ENCODE measurements at regions not wholly inside any gene's neighbourhood (a gene's known extent, or its start where the extent isn't known, plus 50 kb on each side); places are given as distances from the start of the nearest gene placed in this dataset.

DNA sequence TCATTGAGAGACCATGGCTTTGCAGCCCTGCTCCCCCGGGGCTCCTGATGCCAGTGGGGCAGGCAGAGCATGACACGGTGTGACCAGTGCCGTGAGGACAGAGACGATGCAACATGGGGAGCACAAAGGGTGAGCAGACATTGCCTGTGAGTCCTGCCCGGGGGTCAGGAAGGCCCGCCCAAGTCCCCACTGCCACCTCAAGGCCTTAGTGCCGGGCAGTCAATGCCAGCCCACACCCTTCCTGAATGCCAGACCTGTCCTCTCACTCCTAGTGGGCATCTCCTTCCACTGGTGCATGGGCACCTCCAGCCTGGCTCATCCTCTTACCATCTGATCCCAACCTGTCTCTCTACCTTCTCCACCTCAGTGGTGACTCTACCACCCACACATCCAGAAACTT, 157.9 kb upstream of the ZMIZ1 start:
- CTCF ChIA-PET, result no interaction called here
- TF ChIP-seq, protein P1, sequence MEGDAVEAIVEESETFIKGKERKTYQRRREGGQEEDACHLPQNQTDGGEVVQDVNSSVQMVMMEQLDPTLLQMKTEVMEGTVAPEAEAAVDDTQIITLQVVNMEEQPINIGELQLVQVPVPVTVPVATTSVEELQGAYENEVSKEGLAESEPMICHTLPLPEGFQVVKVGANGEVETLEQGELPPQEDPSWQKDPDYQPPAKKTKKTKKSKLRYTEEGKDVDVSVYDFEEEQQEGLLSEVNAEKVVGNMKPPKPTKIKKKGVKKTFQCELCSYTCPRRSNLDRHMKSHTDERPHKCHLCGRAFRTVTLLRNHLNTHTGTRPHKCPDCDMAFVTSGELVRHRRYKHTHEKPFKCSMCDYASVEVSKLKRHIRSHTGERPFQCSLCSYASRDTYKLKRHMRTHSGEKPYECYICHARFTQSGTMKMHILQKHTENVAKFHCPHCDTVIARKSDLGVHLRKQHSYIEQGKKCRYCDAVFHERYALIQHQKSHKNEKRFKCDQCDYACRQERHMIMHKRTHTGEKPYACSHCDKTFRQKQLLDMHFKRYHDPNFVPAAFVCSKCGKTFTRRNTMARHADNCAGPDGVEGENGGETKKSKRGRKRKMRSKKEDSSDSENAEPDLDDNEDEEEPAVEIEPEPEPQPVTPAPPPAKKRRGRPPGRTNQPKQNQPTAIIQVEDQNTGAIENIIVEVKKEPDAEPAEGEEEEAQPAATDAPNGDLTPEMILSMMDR (IDR thresholded peaks at IDR 0.05; ENCODE audit: control extremely low read depth, extremely low read depth, low read depth, missing control alignments), result no peak
- POLR2A ChIA-PET, result no interaction called here

GRCh38 chr10:78911533-78912340, 157.0 kb upstream of the ZMIZ1 start:
- POLR2A ChIA-PET, result no interaction called here

More for the DNA sequence above, 157.9 kb upstream of the ZMIZ1 start:
- no peak for DNase-seq (ENCODE audit: extremely low spot score)

GRCh38 chr10:78912361-78913218, 156.2 kb upstream of the ZMIZ1 start:
- CTCF ChIA-PET, result interaction anchor here (2.7 kb wide), 1 partner anchor 12 kb away, joined by 7 read pairs; no protein-coding TSS in a partner anchor
- TF ChIP-seq, protein P1 (IDR thresholded peaks at IDR 0.05; ENCODE audit: control extremely low read depth, extremely low read depth, low read depth, missing control alignments), result no peak
- POLR2A ChIA-PET, result no interaction called here
- no peak for DNase-seq (ENCODE audit: extremely low spot score)

More at GRCh38 chr10:78911533-78912340, 157.0 kb upstream of the ZMIZ1 start:
- CTCF ChIA-PET, result no interaction called here
- TF ChIP-seq, protein P1 (IDR thresholded peaks at IDR 0.05; ENCODE audit: control extremely low read depth, extremely low read depth, low read depth, missing control alignments), result no peak
- DNase-seq (ENCODE audit: extremely low spot score), result no peak

GRCh38 chr10:78913219-78914059, 155.3 kb upstream of the ZMIZ1 start:
- DNase-seq (ENCODE audit: extremely low spot score), result no peak
- TF ChIP-seq, protein P1 (IDR thresholded peaks at IDR 0.05; ENCODE audit: control extremely low read depth, extremely low read depth, low read depth, missing control alignments), result no peak

GRCh38 chr10:78914060-78914378, 154.7 kb upstream of the ZMIZ1 start:
- CTCF ChIA-PET, result interaction anchor here (2.7 kb wide), 1 partner anchor 11 kb away, joined by 7 read pairs; no protein-coding TSS in a partner anchor
- DNase-seq (ENCODE audit: extremely low spot score), result no peak
- POLR2A ChIA-PET, result no interaction called here
- TF ChIP-seq, protein P1 (IDR thresholded peaks at IDR 0.05; ENCODE audit: control extremely low read depth, extremely low read depth, low read depth, missing control alignments), result no peak

More at GRCh38 chr10:78913219-78914059, 155.3 kb upstream of the ZMIZ1 start:
- ChIA-PET POLR2A (no interaction called here), CTCF (interaction anchor here (2.7 kb wide), 1 partner anchor 12 kb away, joined by 7 read pairs; no protein-coding TSS in a partner anchor)

All from GM10248 (cell line).